Hepatocyte (in vitro differentiated cells): ENCODE measurements at regions not wholly inside any gene's neighbourhood (a gene's known extent, or its start where the extent isn't known, plus 50 kb on each side); places are given as distances from the start of the nearest gene placed in this dataset.

Source experiments
- CTCF ChIP-seq: fragments of 200-600 bp; sonication (generic); IDR thresholded peaks from 2 replicates; pipeline ENCODE4 v1.5.1; 2016; ENCODE audit warnings: antibody characterized with exemption, mild to moderate bottlenecking; ENCODE audit not compliant: poor library complexity
- EZH2 ChIP-seq: fragments of 200-600 bp; sonication (generic); IDR thresholded peaks from 2 replicates; pipeline ENCODE4 v1.6.1; 2016; ENCODE audit warnings: antibody characterized with exemption, mild to moderate bottlenecking, borderline replicate concordance

GRCh38 chr2:173785813-173786212, 179.4 kb downstream of the SP3 start:
- TF ChIP-seq CTCF (no peak), EZH2 (no peak)
